ENCODE measurements at regions not wholly inside any gene's neighbourhood (a gene's known extent, or its start where the extent isn't known, plus 50 kb on each side); places are given as distances from the start of the nearest gene placed in this dataset.

GRCh38 chr1:29808141-29808995 is 572.0 kb downstream of the PTPRU start:
- no peak for TF ChIP-seq POLR2A (IDR thresholded peaks at IDR 0.05)
- TF ChIP-seq CTCF (IDR thresholded peaks at IDR 0.05) = no peak
- TF ChIP-seq POLR2AphosphoS5 (IDR thresholded peaks at IDR 0.05) = no peak
- no peak for TF ChIP-seq EP300 (IDR thresholded peaks at IDR 0.05)

Data from upper lobe of left lung (tissue), 4 donors.